ENCODE measurements at regions not wholly inside any gene's neighbourhood (a gene's known extent, or its start where the extent isn't known, plus 50 kb on each side); places are given as distances from the start of the nearest gene placed in this dataset.
A peak's percentile ranks its signal among the peaks of the same experiment; 100 is the strongest.
"Not testable (repeated sequence)": the region's sequence is repeated elsewhere in the genome, so short reads cannot be mapped to it uniquely, and the experiment has no call there.

DNA sequence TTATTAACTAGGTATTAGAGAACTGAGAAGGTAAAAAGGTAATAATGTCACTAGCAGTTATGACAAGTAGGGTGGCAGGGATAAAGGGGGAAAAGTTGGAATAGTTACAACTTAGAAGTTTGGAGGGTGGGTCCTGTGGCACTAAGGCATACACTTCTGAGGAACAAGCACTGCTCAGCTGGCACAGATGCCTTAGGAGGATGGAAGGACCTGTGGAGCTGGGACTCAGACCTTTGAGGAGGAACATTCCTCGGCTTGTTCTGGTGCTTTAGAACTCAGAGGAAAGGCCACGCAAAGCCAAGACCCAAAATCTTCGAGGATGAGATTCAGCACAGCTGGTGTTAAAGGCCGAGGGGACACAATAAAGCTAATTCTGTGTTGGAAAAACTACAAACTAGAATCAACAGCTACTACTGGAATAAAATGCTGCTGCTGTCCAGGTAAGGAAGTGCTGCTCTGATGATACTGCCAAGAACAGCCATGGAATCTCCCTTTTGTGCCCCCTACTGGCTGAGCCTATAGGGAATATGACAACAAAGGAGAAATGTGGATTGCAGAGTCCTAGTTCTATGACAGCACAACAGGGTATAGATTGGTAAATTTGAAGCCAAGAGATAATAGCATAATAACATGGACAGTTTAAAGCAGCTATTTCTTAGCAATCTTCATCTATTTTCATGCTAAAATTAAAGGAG, 126.7 kb downstream of the SLC25A46 start:
- no peaks in the 10 kb centered on the region for H3K36me3 Mint-ChIP-seq (ENCODE audit: low read depth)
- TF ChIP-seq, protein P1, sequence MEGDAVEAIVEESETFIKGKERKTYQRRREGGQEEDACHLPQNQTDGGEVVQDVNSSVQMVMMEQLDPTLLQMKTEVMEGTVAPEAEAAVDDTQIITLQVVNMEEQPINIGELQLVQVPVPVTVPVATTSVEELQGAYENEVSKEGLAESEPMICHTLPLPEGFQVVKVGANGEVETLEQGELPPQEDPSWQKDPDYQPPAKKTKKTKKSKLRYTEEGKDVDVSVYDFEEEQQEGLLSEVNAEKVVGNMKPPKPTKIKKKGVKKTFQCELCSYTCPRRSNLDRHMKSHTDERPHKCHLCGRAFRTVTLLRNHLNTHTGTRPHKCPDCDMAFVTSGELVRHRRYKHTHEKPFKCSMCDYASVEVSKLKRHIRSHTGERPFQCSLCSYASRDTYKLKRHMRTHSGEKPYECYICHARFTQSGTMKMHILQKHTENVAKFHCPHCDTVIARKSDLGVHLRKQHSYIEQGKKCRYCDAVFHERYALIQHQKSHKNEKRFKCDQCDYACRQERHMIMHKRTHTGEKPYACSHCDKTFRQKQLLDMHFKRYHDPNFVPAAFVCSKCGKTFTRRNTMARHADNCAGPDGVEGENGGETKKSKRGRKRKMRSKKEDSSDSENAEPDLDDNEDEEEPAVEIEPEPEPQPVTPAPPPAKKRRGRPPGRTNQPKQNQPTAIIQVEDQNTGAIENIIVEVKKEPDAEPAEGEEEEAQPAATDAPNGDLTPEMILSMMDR (conservative IDR thresholded peaks at IDR 0.05), result peak; percentile 56
- no peaks in the 10 kb centered on the region for H3K9me3 Mint-ChIP-seq
- no peak overlapping the region for H3K4me3 Mint-ChIP-seq
- H3K4me1 Mint-ChIP-seq, result no peaks in the 10 kb centered on the region
- DNase-seq (ENCODE audit: low read depth, low spot score), result peak; percentile 16
- H3K27me3 Mint-ChIP-seq (ENCODE audit: low read depth), result peaks cover 14% of the 10 kb centered on the region
- no peak overlapping the region for H3K27ac Mint-ChIP-seq (ENCODE audit: unreplicated experiment)

DNA sequence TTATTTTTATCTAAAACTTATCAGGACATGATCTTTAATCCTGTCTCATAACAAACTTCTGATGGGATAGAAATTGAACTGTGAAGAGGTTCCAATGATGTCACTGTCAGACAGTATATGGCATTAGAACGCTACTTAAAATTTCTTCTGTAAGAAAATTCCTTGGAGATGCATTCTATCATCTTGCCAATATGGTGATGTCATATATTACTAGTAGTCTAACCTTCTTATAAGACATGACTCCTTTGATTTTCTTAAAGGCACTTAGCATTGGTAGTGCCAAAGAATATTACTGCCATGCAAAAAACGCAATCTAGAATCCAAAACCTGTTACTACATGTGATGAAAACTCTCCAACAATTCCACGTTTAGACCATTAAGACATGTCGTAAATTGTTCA, 131.1 kb downstream of the SLC25A46 start:
- Mint-ChIP-seq H3K9me3 (no peaks in the 10 kb centered on the region), H3K4me1 (no peaks in the 10 kb centered on the region), H3K27me3 (ENCODE audit: low read depth) (peaks cover 14% of the 10 kb centered on the region), H3K4me3 (no peak overlapping the region), H3K27ac (ENCODE audit: unreplicated experiment) (no peak overlapping the region), H3K36me3 (ENCODE audit: low read depth) (no peaks in the 10 kb centered on the region)
- TF ChIP-seq, protein P1 (conservative IDR thresholded peaks at IDR 0.05), result no peak
- no peak for DNase-seq (ENCODE audit: low read depth, low spot score)

DNA sequence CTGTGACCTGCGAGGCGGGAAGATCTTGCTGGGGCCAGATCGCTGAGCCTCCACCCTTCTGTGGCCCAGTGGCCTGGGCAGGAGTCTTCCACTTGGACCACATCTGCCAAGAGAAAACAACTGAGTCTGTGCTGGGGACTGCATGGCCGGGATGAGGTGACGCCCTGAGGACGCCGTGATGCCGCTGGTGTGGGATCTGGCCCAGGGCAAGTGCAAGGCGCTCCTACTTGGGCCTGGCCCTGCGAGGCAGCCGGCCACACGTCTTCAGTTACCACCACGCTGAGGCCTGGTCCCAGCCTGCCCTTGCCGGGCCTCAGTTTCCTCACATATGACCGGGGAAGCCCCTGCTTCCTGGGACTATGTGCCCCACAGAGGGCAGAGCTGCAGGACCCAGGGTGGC, 133.4 kb downstream of the SLC25A46 start:
- Mint-ChIP-seq H3K27me3 (ENCODE audit: low read depth) (peaks cover 14% of the 10 kb centered on the region), H3K4me1 (no peaks in the 10 kb centered on the region), H3K27ac (ENCODE audit: unreplicated experiment) (no peak overlapping the region), H3K9me3 (no peaks in the 10 kb centered on the region), H3K4me3 (no peak overlapping the region), H3K36me3 (ENCODE audit: low read depth) (no peaks in the 10 kb centered on the region)
- DNase-seq (ENCODE audit: low read depth, low spot score), result no peak
- TF ChIP-seq, protein P1 (conservative IDR thresholded peaks at IDR 0.05), result no peak

- H3K4me3 Mint-ChIP-seq, result no peak overlapping the region
- DNase-seq (ENCODE audit: low read depth, low spot score), result no peak
- no peaks in the 10 kb centered on the region for H3K4me1 Mint-ChIP-seq
- H3K27me3 Mint-ChIP-seq (ENCODE audit: low read depth), result peaks cover 14% of the 10 kb centered on the region
- H3K27ac Mint-ChIP-seq (ENCODE audit: unreplicated experiment), result no peak overlapping the region
- no peaks in the 10 kb centered on the region for H3K9me3 Mint-ChIP-seq
- TF ChIP-seq, protein P1 (conservative IDR thresholded peaks at IDR 0.05), result no peak
- H3K36me3 Mint-ChIP-seq (ENCODE audit: low read depth), result no peaks in the 10 kb centered on the region
Observed at GRCh38 chr5:110872963-110873362, 134.2 kb downstream of the SLC25A46 start.

DNA sequence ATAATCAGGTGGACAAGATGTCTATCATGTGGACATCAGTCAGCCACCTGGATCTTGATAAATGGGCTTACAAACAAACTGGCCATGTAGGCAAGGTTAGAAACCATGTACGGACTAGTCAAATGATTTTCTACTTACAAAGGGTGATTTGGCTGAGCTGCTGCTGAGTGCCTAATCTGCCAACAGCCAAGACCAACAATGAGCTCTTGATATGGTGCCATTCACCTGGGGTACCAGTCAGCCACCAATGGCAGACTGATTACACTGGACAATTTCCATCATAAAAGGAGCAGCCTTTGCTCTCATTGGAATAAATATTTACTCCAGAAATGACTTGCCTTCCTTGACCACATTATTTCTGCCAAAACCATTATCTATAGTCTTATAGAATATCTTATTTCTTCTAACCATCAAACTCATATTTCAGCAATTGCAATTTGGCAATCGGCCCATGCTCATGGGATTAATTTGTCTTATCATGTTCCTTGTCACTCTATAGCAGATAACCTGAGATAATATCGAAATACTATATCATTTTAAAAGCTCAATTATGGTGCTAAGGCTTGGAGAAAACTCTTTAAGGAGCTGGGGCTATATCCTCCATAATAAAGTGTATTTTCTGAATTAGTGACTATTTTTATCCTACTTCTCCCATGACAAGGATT, 135.1 kb downstream of the SLC25A46 start:
- H3K9me3 Mint-ChIP-seq, result no peaks in the 10 kb centered on the region
- TF ChIP-seq, protein P1 (conservative IDR thresholded peaks at IDR 0.05), result no peak
- H3K36me3 Mint-ChIP-seq (ENCODE audit: low read depth), result no peaks in the 10 kb centered on the region
- H3K27ac Mint-ChIP-seq (ENCODE audit: unreplicated experiment), result no peak overlapping the region
- no peaks in the 10 kb centered on the region for H3K4me1 Mint-ChIP-seq
- DNase-seq (ENCODE audit: low read depth, low spot score), result no peak
- no peak overlapping the region for H3K4me3 Mint-ChIP-seq
- peaks cover 11% of the 10 kb centered on the region for H3K27me3 Mint-ChIP-seq (ENCODE audit: low read depth)

DNA sequence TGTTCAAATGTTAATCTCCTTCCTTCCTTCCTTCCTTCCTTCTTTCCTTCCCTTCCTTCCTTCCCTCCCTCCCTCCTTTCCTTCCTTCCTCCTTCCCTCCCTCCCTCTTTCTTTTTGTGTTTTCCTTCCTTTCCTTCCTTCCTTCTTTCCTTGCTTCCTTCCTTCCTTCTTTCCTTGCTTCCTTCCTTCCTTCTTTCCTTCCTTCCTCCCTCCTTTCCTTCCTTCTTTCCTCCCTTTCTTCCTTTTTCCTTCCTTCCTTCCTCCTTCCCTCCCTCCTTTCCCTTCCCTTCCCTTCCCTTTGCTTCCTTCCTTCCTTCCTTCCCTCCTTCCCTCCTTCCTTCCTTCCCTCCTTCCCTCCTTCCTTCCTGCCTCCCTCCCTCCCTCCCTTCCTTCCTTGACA, 136.3 kb downstream of the SLC25A46 start:
- H3K4me1 Mint-ChIP-seq; H3K36me3 Mint-ChIP-seq (ENCODE audit: low read depth); H3K9me3 Mint-ChIP-seq; H3K27ac Mint-ChIP-seq (ENCODE audit: unreplicated experiment); H3K27me3 Mint-ChIP-seq (ENCODE audit: low read depth); DNase-seq (ENCODE audit: low read depth, low spot score); H3K4me3 Mint-ChIP-seq: not testable (repeated sequence)
